ENCODE measurements at regions not wholly inside any gene's neighbourhood (a gene's known extent, or its start where the extent isn't known, plus 50 kb on each side); places are given as distances from the start of the nearest gene placed in this dataset.

DNA sequence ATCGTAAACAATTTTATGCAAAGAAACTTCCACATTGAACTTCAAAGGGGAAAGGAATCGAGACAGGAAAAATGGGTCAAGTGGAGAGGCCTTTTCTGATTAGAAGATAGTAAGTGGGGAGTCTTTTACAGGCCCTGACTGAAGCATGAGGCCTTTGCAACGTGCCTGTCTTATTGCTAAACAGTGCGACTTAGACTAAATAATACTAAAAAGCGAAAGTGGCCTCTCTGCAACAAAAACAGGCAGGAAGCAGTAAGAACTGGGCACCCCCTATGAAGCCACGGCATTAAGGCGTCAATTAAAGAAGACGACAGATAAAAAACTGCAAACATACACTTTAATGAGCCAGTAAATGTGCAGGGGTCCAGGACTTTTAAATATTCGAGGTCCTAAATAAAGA is 283.4 kb upstream of the GRIP1 start:
- DNase-seq: no peak

DNA sequence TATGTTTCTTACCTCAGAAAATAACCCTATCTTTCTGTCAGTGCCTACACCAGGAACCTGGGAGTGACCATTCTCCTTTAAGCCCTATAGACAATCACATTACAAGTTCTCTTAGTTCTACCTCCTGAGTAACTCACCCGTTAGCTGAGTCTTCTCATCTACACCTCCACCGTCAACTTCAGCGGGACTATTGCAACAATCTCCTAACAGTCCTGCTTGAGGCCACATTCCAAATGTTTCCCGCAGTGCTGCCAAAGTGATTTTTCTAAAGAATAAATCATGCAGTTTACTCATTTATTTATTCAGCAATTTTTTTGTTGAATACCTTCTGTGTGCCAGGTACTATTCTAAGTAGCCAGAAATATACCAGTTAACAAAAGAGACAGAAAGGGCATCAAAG is 285.0 kb upstream of the GRIP1 start:
- no peak for DNase-seq

DNA sequence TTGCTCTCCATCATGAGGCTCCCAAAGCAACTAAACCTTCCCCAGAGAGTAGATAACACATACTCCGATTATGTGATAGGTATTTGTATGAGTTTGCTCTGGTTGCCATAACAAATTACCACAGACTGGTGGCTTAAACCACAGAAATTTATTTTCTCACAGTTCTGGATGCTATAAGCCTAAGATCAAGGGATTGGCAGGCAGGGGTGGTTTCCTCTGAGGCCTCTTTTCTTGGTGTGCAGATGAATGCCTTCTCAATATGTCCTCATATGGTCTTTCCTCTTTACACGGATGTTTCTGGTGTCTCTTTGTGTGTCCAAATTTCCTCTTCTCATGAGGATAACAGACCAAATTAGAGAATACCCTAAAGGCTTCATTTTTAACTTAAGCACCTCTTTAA is 285.8 kb upstream of the GRIP1 start:
- DNase-seq: no peak

DNA sequence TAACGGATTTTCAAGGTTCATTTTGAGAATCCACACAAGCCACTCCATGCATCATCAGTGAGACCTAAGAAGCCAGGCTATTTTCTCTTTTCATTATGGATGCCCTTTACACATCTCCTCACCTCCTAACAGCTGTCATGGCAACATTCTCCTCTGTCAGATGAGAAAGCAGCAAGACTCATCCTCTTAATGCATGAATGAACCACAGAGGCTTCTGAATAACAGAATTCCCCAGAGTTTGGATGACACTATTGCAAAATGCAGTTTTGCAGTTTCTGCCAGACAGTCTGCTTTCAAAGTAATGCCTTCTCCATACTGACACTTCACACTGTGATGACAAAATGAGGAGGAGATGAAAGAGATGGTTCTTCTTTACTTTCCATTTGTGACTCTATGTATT is 286.7 kb upstream of the GRIP1 start:
- no peak for DNase-seq

DNA sequence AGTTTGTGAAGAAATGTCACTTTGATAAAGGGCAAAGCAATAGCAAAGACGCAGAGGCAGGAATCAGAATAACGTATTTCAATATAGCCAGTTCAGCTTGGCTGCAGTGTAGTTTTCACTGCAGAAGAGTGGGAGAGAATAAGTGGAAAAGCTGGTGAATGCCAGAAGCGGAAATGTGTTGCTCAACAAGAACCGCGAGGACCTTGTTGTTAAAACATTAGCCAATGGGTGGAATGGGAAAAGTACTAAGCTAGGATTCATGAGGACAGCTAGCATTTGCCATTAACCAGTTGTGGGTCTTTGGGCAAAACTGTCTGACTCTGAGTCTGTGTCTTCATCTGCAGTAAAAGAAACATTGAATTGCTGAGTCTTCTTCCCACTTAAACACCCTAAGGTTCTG is 292.9 kb upstream of the GRIP1 start:
- no peak for DNase-seq

DNA sequence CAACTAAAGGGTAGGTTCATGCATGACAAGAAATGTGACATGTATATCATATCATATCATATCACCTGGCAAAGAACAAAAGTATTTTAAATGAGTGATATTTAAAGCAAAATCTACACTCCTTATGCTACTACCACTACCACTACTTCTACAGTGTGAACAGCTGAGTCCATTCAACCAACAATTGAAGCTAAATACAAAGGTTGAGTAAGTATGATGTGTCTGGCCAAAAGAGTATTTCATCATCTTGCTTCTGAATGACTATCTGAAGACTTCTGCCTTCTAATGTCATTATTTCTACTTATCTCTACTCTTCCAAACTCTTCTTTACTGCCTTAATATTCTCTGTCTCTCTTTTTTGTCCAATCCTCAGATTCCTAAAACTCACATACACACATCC is 292.6 kb upstream of the CAND1 start:
- DNase-seq: peak in 1 of 2 donors; percentile 7

DNA sequence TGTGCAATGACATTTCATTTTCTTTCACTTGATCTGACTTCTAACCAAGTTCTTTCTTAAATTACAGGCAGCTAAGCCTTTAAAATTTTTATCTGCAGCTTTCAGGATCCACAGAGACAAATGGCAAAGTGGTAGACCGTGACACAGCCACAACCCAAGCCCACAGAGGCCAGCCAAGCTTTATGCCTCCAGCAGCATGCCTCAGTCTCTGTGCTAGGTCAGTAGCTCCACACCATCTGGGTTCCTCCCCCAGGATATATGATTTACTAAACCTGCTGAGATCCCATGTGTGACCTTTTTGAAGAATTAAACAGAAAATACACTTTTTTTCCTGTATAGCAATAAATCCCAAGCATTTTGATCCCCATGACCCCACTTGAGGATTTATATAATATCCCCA is 290.4 kb upstream of the CAND1 start:
- no peak for DNase-seq

DNA sequence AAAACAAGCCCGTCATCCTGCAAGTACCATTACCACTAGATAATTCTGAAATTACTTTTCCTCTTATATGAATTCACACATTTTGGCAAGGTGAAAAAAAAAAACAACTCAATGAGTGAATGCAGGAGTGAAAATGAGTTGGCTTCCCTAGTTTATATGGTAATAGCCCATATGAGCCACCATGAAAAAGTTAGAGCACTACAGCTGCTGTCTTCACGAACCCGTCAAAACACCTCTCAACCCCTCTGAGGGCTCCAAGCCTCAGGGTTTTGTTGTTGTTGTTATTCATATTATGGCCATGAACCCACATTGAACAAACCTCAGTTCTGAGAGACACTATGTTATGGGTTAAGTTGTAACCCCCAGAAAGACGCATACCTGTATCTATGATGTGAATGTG is 289.9 kb upstream of the CAND1 start:
- no peak for DNase-seq

DNA sequence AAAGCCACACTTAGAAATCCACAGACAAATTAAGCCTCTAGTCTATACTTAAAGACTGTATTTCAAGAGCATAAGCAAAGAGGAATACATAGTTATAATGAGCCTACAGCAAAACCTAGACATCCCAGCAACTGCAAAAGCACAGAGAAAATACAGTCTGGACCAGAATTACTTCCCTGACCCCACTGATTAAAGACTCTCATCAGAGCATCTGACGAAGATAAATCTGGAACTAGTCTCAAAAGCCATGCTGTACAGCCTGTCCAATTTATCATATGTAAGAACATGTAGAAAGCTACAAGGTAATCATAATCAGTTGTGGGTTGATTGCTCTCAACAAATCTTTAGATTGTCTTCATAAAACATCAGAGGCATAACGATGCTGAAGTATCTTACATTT is 285.1 kb upstream of the CAND1 start:
- DNase-seq: no peak

DNA sequence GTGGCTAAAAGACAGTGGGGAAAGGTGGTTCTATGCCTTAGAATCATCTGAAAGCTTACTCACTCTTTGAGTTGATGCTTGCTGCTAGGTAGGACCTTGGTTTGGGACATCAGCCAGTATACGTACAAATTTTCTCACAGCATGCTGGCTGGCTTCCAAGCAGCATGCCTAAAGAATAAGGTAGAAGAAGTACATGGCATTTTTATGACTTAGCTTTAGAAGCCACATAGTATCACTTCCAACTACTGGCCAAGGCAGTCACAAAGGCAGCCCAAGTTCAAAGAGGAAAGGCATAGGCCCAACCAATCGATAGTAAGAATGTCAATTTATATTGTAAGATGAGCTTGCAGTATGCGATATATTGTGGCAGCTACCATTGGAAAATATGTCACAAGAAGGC is 284.2 kb upstream of the CAND1 start:
- no peak for DNase-seq

DNA sequence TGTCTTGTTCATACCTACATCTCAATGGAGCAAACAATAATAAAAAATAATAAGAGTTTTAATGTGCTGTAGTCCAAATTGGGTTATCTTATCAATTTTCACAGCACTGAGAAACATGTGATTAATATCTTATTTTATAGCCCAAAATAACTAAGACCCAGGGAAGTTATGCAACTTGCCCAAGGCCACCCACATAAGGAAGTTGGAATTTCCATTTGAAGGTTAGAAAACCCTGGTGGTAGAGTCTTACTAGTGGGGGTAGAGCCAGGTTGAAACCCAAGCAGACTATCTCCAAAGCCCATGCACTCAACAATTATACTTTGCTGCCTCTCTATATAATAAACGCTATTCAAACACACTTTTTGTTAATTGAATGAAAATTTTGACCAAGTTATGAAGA is 270.0 kb upstream of the CAND1 start:
- DNase-seq: no peak

DNA sequence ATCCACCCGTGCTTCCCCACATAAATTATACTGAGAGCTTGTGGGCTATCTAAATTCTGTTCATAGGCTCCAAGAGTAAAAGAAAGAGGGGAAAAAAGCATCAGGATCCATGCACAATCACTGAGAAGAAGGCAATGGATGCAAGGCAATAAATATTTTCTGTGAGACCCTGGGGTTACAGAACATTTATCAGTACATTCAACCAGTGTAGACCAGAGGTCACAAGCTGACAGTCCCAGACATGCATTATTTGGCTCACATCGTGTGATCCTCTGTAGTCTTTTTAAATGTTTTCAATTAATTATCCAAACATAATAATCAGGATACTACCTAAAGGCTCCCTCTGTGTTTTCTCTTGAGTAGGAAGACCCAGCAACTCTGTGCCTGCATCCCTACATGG is 267.9 kb upstream of the CAND1 start:
- DNase-seq: no peak

DNA sequence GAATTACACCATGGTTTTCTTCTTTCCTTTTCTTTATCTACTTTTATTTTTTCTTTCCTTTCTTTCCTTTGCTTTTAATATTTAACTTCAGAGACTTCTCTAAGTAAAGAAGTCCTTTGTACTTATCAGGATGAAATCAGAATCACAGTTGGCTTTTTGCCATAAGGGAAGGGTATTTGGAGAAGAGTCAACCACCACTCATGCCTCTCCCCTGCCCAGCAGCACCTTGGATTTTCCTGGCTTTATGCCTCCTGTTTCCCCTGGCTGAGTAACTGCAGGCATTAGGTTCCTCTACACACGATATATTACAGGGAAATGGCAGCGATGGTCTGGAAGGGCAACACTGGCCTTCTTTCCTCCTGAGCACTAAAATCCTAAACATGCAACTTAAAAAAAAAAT is 266.4 kb upstream of the CAND1 start:
- DNase-seq: no peak

DNA sequence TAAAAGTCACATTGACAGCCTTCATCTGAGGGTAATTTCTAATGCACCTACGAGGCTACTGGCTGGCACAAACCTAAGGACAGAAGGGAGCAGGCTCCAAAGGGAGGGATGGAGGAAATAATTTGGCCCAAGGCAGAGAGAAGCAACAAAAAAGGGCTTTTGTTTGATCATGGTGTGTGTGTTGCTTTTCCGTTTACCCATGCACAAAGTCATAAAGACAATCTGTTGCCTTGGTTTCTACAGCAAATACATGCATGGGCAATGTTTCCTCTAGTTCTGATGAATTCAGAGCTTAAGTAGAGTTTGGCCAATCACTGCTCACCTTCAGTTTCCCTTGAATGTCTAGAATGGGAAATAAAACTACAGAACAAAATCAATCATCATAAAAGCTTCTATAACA is 262.5 kb upstream of the CAND1 start:
- DNase-seq: no peak

DNA sequence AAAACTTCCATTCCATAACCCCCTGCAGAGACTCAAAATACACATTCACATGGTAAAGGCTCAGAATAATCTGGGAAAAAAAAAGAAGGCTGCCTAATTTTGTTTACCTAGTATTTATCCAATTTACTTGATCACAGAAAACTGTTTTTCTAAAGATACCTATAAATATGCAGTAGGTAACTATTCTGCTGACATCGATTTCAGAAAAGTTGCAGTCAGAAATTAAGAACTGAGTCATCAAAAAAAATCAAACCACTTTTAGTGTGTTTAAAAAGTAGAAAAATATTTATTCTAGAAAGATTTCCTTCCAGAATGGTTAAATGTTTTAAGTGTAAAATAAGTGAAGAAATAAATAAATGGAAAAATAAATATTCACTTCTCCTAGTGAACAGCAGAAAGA is 254.5 kb upstream of the CAND1 start:
- no peak for DNase-seq

DNA sequence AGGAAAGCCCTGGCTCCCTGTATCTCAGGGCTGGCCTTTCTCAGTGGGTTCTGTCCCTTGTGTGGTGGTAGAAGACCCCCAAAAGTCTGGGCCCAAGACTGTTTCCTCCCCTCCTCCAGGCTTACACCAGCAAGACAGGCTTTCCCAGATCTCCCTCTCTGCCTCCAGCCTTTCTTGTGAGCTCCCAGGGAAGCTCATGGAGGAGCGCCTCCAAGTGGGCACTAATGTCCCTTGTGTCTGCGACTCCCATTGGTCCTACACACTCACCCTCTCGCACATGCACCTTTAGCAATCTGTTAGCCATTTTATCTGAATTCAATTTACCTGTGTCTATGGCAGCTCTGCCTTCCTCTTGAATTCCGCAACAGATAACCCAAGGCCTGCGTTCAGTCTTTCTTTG is 251.1 kb upstream of the CAND1 start:
- no peak for DNase-seq

DNA sequence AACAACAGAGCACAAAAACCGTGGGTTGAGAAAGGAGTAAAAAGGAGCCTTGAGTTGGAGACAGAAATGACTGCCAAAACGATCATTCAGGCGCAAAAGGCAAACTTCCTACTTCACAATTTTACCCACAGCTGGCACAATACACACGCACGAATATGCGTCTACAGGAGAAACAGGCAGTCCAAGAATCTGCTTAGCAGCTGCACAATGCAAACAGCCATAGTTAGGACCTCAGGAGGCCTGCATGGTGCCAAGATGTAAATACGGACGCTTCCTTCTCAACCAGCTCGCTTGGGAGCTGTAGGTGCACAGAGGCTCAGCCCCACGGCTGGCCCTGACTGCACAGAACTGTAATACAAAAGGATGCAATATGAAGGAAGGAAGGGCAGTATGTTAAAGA is 250.1 kb upstream of the CAND1 start:
- no peak for DNase-seq

DNA sequence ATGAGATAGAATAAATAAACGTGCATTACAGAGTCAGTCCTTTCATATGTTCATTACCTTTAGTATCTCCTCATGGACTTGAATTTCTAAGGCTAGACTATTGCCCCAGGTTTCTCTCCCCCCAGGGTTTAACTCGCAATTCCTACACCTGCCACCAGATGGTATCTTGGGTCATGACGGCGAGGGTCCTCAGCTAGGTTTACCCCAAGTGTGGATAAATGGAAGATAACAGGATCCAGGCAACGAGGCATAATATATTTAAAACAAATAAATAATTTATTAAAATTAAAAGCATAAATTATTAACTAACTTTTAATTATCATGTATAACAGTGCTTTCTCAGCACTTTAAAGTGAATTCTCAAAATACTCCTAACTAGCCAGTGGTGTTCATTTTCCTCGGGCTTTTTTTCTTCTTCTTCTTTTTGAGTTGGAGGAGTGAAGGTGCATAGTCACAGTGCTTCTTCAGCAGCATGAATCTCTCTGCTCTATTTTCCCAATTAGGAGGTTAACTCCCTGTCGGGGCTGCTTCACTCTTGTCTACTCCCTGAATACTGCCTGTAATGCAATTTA is 243.5 kb upstream of the CAND1 start:
- no peak for DNase-seq

DNA sequence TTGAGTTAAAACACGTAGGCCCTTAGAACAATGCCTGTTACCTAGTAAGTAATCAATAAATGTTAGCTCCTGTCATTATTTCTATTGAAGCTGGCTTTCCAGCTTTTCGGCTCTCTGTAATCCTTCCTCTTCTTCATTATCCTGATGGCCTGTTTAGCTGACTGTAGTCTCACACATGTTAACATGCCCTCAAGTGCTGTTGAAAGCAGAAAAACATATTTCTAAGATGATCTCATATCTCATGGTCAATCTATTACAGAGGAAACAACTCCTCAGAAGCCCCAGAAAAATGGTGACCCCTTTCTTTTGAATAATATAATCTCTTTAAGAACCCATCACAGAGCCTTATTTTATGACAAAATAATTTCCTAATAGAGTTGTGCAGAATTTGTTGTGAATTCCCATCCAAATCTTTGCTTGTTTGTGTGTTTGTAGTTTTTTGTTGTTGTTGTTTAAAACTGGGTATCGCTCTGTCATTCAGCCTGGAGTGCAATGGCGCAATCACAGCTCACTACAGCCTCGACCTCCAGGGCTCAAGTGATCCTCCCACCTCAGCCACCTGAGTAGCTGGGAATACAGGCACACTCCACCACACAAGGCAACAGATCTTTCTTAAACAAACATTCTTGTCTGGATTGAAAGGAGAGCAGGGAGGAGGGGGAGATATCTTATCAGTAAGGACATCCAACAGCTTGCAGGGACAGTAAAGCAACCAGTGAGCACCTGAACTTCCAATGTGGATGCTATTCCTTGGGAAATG is 242.5 kb upstream of the CAND1 start:
- DNase-seq: no peak

DNA sequence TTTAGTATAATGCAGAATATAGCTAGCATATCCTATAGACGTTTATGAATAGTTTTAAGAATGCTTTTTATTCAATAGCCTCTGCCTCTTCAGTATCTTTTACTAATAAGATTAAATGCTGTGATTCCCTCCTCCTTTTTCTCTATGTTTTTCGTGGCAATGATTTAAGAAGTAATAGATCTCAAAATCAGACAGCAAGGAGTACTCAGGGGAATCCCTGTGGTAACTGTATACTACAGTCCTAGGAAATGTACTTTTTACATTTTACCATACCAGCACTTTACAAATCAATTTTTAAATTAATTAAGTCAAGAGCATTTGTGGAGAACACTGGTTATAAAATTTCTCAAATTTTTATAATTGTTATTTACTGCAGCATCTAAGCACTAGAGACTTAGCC is 240.6 kb upstream of the CAND1 start:
- DNase-seq: no peak

DNA sequence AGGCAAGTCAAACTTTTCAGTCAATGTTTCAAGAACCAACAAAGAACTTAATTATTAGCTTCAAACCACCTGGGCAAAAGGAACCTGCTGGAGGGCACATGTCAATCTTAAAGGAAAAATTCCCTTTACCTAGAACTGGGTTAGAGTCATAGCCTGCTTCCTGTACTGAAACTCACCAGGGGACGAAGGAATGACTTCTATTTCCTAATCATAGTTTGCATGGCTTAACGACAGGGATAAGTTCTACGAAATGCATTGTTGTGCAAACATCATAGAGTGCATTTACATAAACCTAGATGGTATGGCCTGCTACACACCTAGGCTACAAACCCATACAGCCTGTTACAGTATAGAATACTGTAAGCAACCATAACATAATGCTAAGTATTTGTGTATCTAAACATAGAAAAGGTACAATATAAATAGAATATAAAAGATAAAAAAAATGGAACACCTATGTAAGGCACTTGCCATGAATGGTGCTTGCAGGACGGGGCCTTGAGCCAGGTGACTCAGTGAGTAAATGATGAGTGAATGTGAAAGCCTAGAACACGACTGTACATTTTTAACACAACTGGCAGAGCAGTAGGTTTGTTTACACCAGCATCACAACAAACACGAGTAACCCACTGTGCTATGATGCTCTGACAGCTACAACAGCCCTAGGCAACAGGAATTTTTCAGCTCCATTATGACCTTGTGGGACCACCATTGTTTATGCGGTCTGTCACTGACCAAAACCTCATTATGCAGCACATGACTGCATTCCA is 234.9 kb upstream of the CAND1 start:
- no peak for DNase-seq

DNA sequence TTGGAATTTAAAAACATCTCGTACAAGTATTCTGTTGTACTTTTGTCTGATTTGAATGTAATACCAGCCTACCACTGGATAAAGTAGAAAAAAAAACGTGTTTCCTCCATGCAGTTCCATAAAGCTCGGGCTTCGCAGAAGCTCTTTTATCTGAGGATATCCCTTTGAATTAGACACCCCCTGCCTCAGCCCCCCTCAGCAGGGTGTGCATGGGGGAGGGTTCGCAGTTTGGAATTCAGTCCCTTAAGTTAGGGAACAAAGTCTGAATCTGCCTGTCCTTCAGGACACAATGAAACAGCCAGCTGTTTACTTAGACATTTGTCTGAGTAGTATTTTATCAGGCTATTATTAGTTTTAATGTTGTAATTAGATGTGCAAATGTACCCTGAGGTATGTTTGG is 234.0 kb upstream of the CAND1 start:
- no peak for DNase-seq

DNA sequence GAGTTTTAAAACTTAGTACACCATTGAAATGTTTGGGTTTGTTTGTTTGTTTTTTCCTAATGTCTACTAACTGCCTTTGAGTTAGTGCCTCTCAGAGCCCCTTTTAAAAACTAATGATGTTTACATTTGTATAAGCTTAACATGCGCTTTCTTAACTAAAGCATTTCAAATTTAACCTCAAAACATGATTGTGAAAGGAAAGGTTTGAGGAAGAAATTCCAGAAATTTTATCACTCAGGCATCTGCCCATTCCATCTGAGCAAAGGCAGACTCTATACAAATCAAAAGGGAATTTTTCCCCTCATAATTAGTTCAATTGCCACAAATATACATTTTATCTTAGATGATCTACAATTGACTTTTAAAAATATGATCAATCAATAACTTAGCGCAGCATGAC is 230.7 kb upstream of the CAND1 start:
- no peak for DNase-seq
